Neural progenitor cell (in vitro differentiated cells): ENCODE measurements at regions not wholly inside any gene's neighbourhood (a gene's known extent, or its start where the extent isn't known, plus 50 kb on each side); places are given as distances from the start of the nearest gene placed in this dataset.

ENCODE experiments used
- DNase-seq: peaks from one replicate; pipeline ENCODE4 v3.0.0-alpha.2; 2016; ENCODE audit warnings: low spot score
- H2AFZ ChIP-seq: fragments of 200-600 bp; sonication (generic); replicated peaks from 2 replicates; pipeline ENCODE4 v1.6.1; 2016; ENCODE audit warnings: antibody characterized with exemption
- H3F3A ChIP-seq: fragments of 200-600 bp; sonication (generic); 2 replicates; pipeline ENCODE4 v1.6.1; 2016; ENCODE audit warnings: antibody characterized with exemption, low read depth
- H3K27ac ChIP-seq: fragments of 200-600 bp; sonication (generic); 2 replicates; pipeline ENCODE4 v1.5.1; 2016; ENCODE audit warnings: mild to moderate bottlenecking
- H3K27me3 ChIP-seq: fragments of 200-600 bp; sonication (generic); 2 replicates; pipeline ENCODE4 v1.6.1; 2016; ENCODE audit warnings: mild to moderate bottlenecking, moderate library complexity
- H3K36me3 ChIP-seq: fragments of 200-600 bp; sonication (generic); 2 replicates; pipeline ENCODE4 v1.5.1; 2016
- H3K4me1 ChIP-seq: fragments of 200-600 bp; sonication (generic); 2 replicates; pipeline ENCODE4 v1.6.1; 2016; ENCODE audit warnings: mixed run types
- H3K4me2 ChIP-seq: fragments of 200-600 bp; sonication (generic); 2 replicates; pipeline ENCODE4 v1.6.1; 2016
- H3K4me3 ChIP-seq: fragments of 200-600 bp; sonication (generic); 2 replicates; pipeline ENCODE4 v1.5.1; 2016
- H3K79me2 ChIP-seq: fragments of 200-600 bp; sonication (generic); 2 replicates; pipeline ENCODE4 v1.6.1; 2016; ENCODE audit warnings: low read depth
- H3K9ac ChIP-seq: fragments of 200-600 bp; sonication (generic); 2 replicates; pipeline ENCODE4 v1.6.1; 2016
- H3K9me3 ChIP-seq: fragments of 200-600 bp; sonication (generic); 2 replicates; pipeline ENCODE4 v1.5.1; 2016; ENCODE audit warnings: low read depth
- H4K20me1 ChIP-seq: fragments of 200-600 bp; sonication (generic); 2 replicates; pipeline ENCODE4 v1.6.1; 2016; ENCODE audit warnings: low read depth
- H3K27ac Mint-ChIP-seq: 3 replicates; pipeline ENCODE4 v1.8.0; 2021; ENCODE audit warnings: mixed read lengths
- H3K27me3 Mint-ChIP-seq: 2 replicates; pipeline ENCODE4 v1.8.0; 2022; ENCODE audit warnings: low read depth, mild to moderate bottlenecking, inconsistent platforms, moderate library complexity, mixed read lengths; ENCODE audit not compliant: insufficient read depth
- H3K36me3 Mint-ChIP-seq: 3 replicates; pipeline ENCODE4 v1.8.0; 2021; ENCODE audit warnings: mixed read lengths
- H3K4me1 Mint-ChIP-seq: 3 replicates; pipeline ENCODE4 v1.8.0; 2021; ENCODE audit warnings: mixed read lengths
- H3K4me3 Mint-ChIP-seq: 3 replicates; pipeline ENCODE4 v1.8.0; 2021; ENCODE audit warnings: mild to moderate bottlenecking, moderate library complexity, mixed read lengths
- H3K9me3 Mint-ChIP-seq: 3 replicates; pipeline ENCODE4 v1.8.0; 2020; ENCODE audit warnings: mixed read lengths
- CTCF ChIP-seq: fragments of 200-600 bp; sonication (generic); IDR thresholded peaks from 2 replicates; pipeline ENCODE4 v1.5.1; 2017; ENCODE audit warnings: antibody characterized with exemption, mild to moderate bottlenecking
- EZH2 ChIP-seq: fragments of 200-600 bp; sonication (generic); IDR thresholded peaks from 2 replicates; pipeline ENCODE4 v1.6.1; 2017; ENCODE audit warnings: antibody characterized with exemption, mild to moderate bottlenecking, moderate library complexity
- EZH2phosphoT487 ChIP-seq: fragments of 200-600 bp; sonication (generic); IDR thresholded peaks from 2 replicates; pipeline ENCODE4 v1.6.1; 2017; ENCODE audit warnings: antibody characterized with exemption

- Mint-ChIP-seq H3K9me3 (no peaks in the 10 kb centered on the region), H3K4me1 (peaks cover 2% of the 10 kb centered on the region), H3K27ac (no peak overlapping the region), H3K27me3 (peaks cover 6% of the 10 kb centered on the region), H3K36me3 (no peaks in the 10 kb centered on the region), H3K4me3 (no peak overlapping the region)
- no peak overlapping the region for H2AFZ ChIP-seq
- H3K27me3 ChIP-seq = no peaks in the 10 kb centered on the region
- H3K9ac ChIP-seq = no peak overlapping the region
- no peaks in the 10 kb centered on the region for H3K9me3 ChIP-seq
- H3K4me3 ChIP-seq = no peak overlapping the region
- H3K36me3 ChIP-seq = no peaks in the 10 kb centered on the region
- peaks cover 10% of the 10 kb centered on the region for H3K4me1 ChIP-seq
- DNase-seq = no peak
- H3F3A ChIP-seq = no peaks in the 10 kb centered on the region
- no peak overlapping the region for H3K4me2 ChIP-seq
- no peaks in the 10 kb centered on the region for H4K20me1 ChIP-seq
- H3K79me2 ChIP-seq = no peaks in the 10 kb centered on the region
- H3K27ac ChIP-seq = no peak overlapping the region
- TF ChIP-seq CTCF (no peak), EZH2 (no peak), EZH2phosphoT487 (no peak)
These were observed 138.2 kb upstream of the MKLN1 start for GRCh38 chr7:131189488-131189887.

GRCh38 chr7:131190146-131190545 lies 137.5 kb upstream of the MKLN1 start:
- H3K79me2 ChIP-seq = no peaks in the 10 kb centered on the region
- no peaks in the 10 kb centered on the region for H4K20me1 ChIP-seq
- H2AFZ ChIP-seq = no peak overlapping the region
- TF ChIP-seq EZH2phosphoT487 (no peak), EZH2 (no peak), CTCF (no peak)
- no peak overlapping the region for H3K4me3 Mint-ChIP-seq
- no peaks in the 10 kb centered on the region for H3K36me3 ChIP-seq
- no peaks in the 10 kb centered on the region for H3K9me3 Mint-ChIP-seq
- H3K36me3 Mint-ChIP-seq = no peaks in the 10 kb centered on the region
- peak; percentile 4 for DNase-seq
- H3K27ac Mint-ChIP-seq = no peak overlapping the region
- H3F3A ChIP-seq = no peaks in the 10 kb centered on the region
- no peak overlapping the region for H3K9ac ChIP-seq
- H3K4me1 ChIP-seq = peaks cover 10% of the 10 kb centered on the region
- no peak overlapping the region for H3K27ac ChIP-seq
- H3K27me3 Mint-ChIP-seq = peaks cover 6% of the 10 kb centered on the region
- H3K4me1 Mint-ChIP-seq = peaks cover 2% of the 10 kb centered on the region
- no peak overlapping the region for H3K4me3 ChIP-seq
- H3K9me3 ChIP-seq = no peaks in the 10 kb centered on the region
- no peak overlapping the region for H3K4me2 ChIP-seq
- H3K27me3 ChIP-seq = no peaks in the 10 kb centered on the region

- Mint-ChIP-seq H3K36me3 (no peaks in the 10 kb centered on the region), H3K4me3 (no peak overlapping the region), H3K27ac (no peak overlapping the region), H3K27me3 (peaks cover 6% of the 10 kb centered on the region), H3K9me3 (no peaks in the 10 kb centered on the region), H3K4me1 (peaks cover 2% of the 10 kb centered on the region)
- Histone ChIP-seq H3K27ac (no peak overlapping the region), H3K9me3 (no peaks in the 10 kb centered on the region), H3K36me3 (no peaks in the 10 kb centered on the region), H3K4me2 (no peak overlapping the region), H3F3A (no peaks in the 10 kb centered on the region), H3K4me1 (peaks cover 10% of the 10 kb centered on the region), H4K20me1 (no peaks in the 10 kb centered on the region), H3K9ac (no peak overlapping the region), H3K79me2 (no peaks in the 10 kb centered on the region), H3K4me3 (no peak overlapping the region), H2AFZ (peak overlapping the region; percentile 59), H3K27me3 (no peaks in the 10 kb centered on the region)
- TF ChIP-seq EZH2 (no peak), CTCF (no peak), EZH2phosphoT487 (no peak)
- DNase-seq = no peak
These were observed 137.1 kb upstream of the MKLN1 start for GRCh38 chr7:131190581-131190980.
